Heart right ventricle (tissue), 16 donors: ENCODE measurements at regions not wholly inside any gene's neighbourhood (a gene's known extent, or its start where the extent isn't known, plus 50 kb on each side); places are given as distances from the start of the nearest gene placed in this dataset.
"Not testable (repeated sequence)": the region's sequence is repeated elsewhere in the genome, so short reads cannot be mapped to it uniquely, and the experiment has no call there.

ENCODE experiments used
- ATAC-seq, 8 donors: fragments of 200-7000 bp; cut with Tn5 transposase; one replicate each; pipeline ENCODE4 v1.9.1; 2020; ENCODE audit warnings: mild to moderate bottlenecking in 8 of 8, moderate library complexity in 8 of 8, moderate number of reproducible peaks in 1 of 8
- DNase-seq, 2 donors: peaks; one replicate each; pipeline ENCODE4 v3.0.0-alpha.2; 2020
- H3K27ac ChIP-seq, 10 donors: fragments of 200-600 bp; sonication (generic) in 2 of 10; one replicate each; pipeline versions ENCODE4 v1.5.0 to v1.8.0; 2020 to 2022; ENCODE audit warnings: mild to moderate bottlenecking in 3 of 10
- H3K27me3 ChIP-seq, 7 donors: fragments of 200-600 bp; one replicate each; pipeline ENCODE4 v1.8.0; 2021 to 2022; ENCODE audit warnings: mild to moderate bottlenecking in 2 of 7
- H3K36me3 ChIP-seq, 9 donors: fragments of 200-600 bp; sonication (generic) in 1 of 9; one replicate each; pipeline versions ENCODE4 v1.5.0 to v1.8.0; 2020 to 2022; ENCODE audit warnings: mild to moderate bottlenecking in 2 of 9
- H3K4me1 ChIP-seq, 9 donors: fragments of 200-600 bp; sonication (generic) in 1 of 9; one replicate each; pipeline versions ENCODE4 v1.5.0 to v1.8.0; 2020 to 2022; ENCODE audit warnings: mild to moderate bottlenecking in 4 of 9
- H3K4me3 ChIP-seq, 10 donors: fragments of 200-600 bp; sonication (generic) in 2 of 10; one replicate each; pipeline versions ENCODE4 v1.5.0 to v1.8.0; 2020 to 2022; ENCODE audit warnings: mild to moderate bottlenecking in 7 of 10, moderate library complexity in 2 of 10
- H3K9me3 ChIP-seq, 11 donors: fragments of 200-600 bp in 10 of 11; sonication (generic) in 2 of 11; one replicate each; pipeline versions ENCODE4 v1.5.0 to v1.8.0; 2013 to 2022; ENCODE audit warnings: mild to moderate bottlenecking in 2 of 11, control low read depth in 1 of 11, moderate library complexity in 1 of 11
- WGBS, 2 donors: extraction: QIAGEN DNeasy Blood & Tissue Kit; methylation state at CpG; one replicate each; pipeline ENCODE4 v1.1.7; 2013; ENCODE audit warnings: inconsistent platforms in 1 of 2; 5-methylcytosine and 5-hydroxymethylcytosine counted together
- intact Hi-C, 10 donors: fragments of 100-400 bp; cut with DNase I; formaldehyde crosslinking; loops; one replicate each; pipeline versions ENCODE4 v1.11.1 to v1.14.2; 2022
- TF ChIP-seq, protein P1 (sequence below), 9 donors: fragments of 200-600 bp; sonication (generic) in 2 of 9; IDR thresholded peaks; one replicate each; pipeline versions ENCODE4 v1.5.0 to v1.8.0; 2021 to 2022; ENCODE audit warnings: antibody characterized with exemption in 9 of 9, mild to moderate bottlenecking in 5 of 9, moderate library complexity in 1 of 9
- donor health status: Arrhythmogenic right ventricular cardiomyopathy.
- donor health status: ischemic (EF 13 %, LVEDD 7.1; RV severe dilation, severe dysfunction).
- donor health status: healthy with polysubstance abuse.
- donor health status: DM: no; HTN: yes; CAD: no.
- donor health status: DM: no; HTN: no; CAD: no.
- donor health status: ischemic (EF 25% LVEDD 6.9; RV normal size, moderate dysfunction).
- donor health status: ischemic (EF 25% LVEDD 5.7; RV mildly dilated, moderate dysfunction).
- donor health status: healthy.
- donor health status: DM: yes; HTN: yes; CAD: no.
- donor health status: Ischemic cardiomyopathy.
- donor health status: ischemic (EF 35%, LVEDD 5.7; RV mildly dilated, moderate dysfunction).
- donor health status: nonischemic (EF 11% LVEDD 7.7; RV severe dilation, severe dysfunction).
- donor health status: DM: yes; HTN: yes; CAD: no.
- donor health status: PGD.
- donor health status: ischemic (EF 29% LVEDD 5.4; RV normal size, mild dysfunction).
- donor health status: nonischemic (EF 23%, LVEDD 6.1; RV moderate dilation, normal function).

DNA sequence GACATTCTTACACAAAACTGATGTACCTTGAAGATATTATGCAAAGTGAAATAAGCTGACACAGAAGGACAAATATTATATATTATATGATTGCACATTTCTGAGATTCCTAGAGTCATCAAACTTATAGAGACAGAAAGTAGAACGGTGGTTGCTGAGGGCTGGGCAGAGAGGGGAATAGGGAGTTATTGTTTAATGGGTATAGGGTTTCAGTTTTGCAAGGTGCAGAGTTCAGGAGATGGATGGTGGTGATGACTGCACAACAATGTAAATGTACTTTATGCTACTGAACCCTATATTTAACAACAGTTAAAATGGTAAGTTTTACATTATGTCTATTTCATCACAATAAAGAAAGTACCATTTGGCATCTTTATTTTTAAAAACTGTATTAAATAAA, 315.8 kb upstream of the POU5F2 start:
- ATAC-seq (no peak), DNase-seq (no peak)
- intact Hi-C loops = no loop called here
- TF ChIP-seq, protein P1, sequence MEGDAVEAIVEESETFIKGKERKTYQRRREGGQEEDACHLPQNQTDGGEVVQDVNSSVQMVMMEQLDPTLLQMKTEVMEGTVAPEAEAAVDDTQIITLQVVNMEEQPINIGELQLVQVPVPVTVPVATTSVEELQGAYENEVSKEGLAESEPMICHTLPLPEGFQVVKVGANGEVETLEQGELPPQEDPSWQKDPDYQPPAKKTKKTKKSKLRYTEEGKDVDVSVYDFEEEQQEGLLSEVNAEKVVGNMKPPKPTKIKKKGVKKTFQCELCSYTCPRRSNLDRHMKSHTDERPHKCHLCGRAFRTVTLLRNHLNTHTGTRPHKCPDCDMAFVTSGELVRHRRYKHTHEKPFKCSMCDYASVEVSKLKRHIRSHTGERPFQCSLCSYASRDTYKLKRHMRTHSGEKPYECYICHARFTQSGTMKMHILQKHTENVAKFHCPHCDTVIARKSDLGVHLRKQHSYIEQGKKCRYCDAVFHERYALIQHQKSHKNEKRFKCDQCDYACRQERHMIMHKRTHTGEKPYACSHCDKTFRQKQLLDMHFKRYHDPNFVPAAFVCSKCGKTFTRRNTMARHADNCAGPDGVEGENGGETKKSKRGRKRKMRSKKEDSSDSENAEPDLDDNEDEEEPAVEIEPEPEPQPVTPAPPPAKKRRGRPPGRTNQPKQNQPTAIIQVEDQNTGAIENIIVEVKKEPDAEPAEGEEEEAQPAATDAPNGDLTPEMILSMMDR (IDR thresholded peaks at IDR 0.05) = no peak
- H3K27ac ChIP-seq = no peak overlapping the region
- peaks cover 0 to 12% (median 0%) of the 10 kb centered on the region in 9 donors for H3K36me3 ChIP-seq
- no peaks in the 10 kb centered on the region for H3K27me3 ChIP-seq
- H3K4me3 ChIP-seq = no peak overlapping the region
- peaks cover 0 to 16% (median 0%) of the 10 kb centered on the region in 9 donors for H3K4me1 ChIP-seq
- 89 to 90% methylated on average over 1 of the region's 1 CpG for WGBS, 2 donors
- H3K9me3 ChIP-seq = no peaks in the 10 kb centered on the region

DNA sequence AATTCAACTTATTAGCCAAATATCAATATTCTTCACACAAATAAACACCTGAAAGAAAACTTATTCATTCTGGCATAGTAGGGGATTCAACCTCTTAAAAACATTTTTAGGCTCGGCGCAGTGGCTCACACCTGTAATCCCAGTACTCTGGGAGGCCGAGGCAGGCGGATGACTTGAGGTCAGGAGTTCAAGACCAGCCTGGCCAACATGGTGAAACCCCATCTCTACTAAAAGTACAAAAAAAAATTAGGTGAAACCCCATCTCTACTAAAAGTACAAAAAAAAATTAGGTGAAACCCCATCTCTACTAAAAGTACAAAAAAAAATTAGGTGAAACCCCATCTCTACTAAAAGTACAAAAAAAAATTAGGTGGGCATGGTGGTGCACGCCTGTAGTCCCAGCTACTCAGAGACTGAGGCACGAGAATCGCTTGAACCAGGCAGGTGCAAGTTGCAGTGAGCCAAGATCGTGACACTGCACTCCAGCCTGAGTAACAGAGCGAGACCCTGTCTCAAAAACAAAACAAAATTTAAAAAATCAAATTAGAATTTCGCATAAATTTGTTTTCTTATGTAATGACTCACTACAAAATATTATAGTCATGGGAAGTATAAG, 308.0 kb upstream of the POU5F2 start:
- ATAC-seq, H3K27me3 ChIP-seq, DNase-seq, H3K9me3 ChIP-seq, H3K27ac ChIP-seq, H3K4me3 ChIP-seq, intact Hi-C loops, H3K4me1 ChIP-seq: not testable (repeated sequence)
- 96% methylated on average over 10 of the region's 10 CpGs for WGBS, 2 donors
- H3K36me3 ChIP-seq = peaks cover 0 to 66% (median 5%) of the 10 kb centered on the region in 9 donors

DNA sequence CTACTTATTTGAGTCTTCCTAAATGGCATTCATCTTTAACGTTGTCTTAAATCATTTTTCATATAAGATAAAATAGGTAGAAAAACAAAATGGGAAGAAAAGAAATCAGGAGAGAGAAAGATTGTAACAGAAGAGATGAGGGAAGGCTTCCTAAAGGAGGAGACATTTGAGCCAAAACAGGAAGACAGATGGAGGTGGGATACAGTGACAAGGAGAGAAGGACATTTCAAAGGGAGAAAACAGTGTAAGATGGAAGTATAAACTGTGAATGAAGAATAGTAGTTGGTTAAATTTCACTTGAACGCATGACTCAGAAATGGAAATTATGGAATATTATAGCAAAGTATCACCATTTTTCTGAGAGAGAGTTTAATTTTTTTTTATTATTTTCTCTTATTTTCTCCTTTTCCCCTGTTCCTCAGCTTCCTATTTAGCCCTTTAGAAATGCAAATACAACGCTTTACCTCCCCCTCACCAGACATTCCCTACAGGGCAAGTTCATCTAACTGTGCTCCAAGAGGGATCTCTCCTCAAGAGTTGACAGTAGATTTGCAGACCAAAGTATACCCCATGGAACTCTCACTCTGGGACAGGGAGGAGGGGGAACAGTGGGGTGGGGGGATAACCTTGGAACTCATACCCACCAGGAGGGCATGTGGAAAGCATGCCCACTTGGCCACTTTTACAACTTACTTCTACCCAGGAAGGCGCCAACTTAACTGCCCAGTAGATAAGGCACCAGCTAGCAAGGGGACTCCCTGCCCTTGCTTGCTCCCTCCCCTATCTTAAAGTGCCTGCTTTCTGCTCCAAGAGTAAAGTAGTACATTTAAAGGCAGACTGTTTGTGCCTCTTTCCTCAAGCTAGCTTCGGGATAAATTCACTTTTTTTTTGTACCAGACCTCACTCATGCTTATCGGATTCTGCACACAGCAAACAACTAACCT, 304.7 kb upstream of the POU5F2 start:
- intact Hi-C loops = no loop called here
- no peaks in the 10 kb centered on the region for H3K9me3 ChIP-seq
- 92% methylated on average over 6 of the region's 6 CpGs for WGBS, 2 donors
- no peaks in the 10 kb centered on the region for H3K27me3 ChIP-seq
- peaks cover 0 to 59% (median 5%) of the 10 kb centered on the region in 9 donors for H3K36me3 ChIP-seq
- H3K4me1 ChIP-seq = peaks cover 0 to 3% (median 0%) of the 10 kb centered on the region in 9 donors
- ATAC-seq (no peak), DNase-seq (no peak)
- no peak overlapping the region for H3K4me3 ChIP-seq
- TF ChIP-seq, protein P1 (IDR thresholded peaks at IDR 0.05) = no peak
- H3K27ac ChIP-seq = no peak overlapping the region

DNA sequence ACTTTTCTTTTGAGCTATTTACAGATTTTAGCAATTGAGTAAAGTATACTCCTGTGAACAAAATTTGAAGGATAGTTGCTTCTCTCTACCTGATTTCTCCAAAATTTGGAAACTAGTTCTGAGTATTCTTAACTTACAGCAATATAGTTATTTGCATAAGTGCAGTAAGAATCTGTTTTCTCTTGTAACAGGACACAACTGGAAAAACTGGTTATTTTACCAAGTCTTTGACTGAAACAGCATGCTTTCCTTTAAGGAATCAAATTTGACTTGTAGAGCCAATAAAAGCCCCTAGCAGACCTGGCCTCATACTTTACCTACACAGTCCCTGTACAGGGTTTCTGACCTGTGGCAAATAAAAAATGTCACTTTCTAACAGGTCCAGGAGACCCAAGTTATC, 301.9 kb upstream of the POU5F2 start:
- no peak overlapping the region for H3K27ac ChIP-seq
- TF ChIP-seq, protein P1 (IDR thresholded peaks at IDR 0.05) = no peak
- intact Hi-C loops = no loop called here
- peaks cover 0 to 33% (median 4%) of the 10 kb centered on the region in 9 donors for H3K36me3 ChIP-seq
- H3K4me3 ChIP-seq = no peak overlapping the region
- DNase-seq (no peak), ATAC-seq (no peak)
- peaks cover 0 to 3% (median 0%) of the 10 kb centered on the region in 9 donors for H3K4me1 ChIP-seq
- H3K27me3 ChIP-seq = no peaks in the 10 kb centered on the region
- no peaks in the 10 kb centered on the region for H3K9me3 ChIP-seq
